GDM1 (cell line): ENCODE measurements at regions not wholly inside any gene's neighbourhood (a gene's known extent, or its start where the extent isn't known, plus 50 kb on each side); places are given as distances from the start of the nearest gene placed in this dataset.

Experiments
- DNase-seq: peaks from one replicate; lab custom pipeline; 2025; lab: John Stamatoyannopoulos, UW

- DNase-seq, result no peak
Measured at GRCh38 chr4:89665662-89666061, 171.3 kb downstream of the SNCA start.

GRCh38 chr4:89664521-89664920 lies 172.4 kb downstream of the SNCA start:
- DNase-seq, result no peak

- DNase-seq, result no peak
Measured at GRCh38 chr4:89661173-89661899, 175.6 kb downstream of the SNCA start.

GRCh38 chr4:89660444-89661172 lies 176.4 kb downstream of the SNCA start:
- no peak for DNase-seq

GRCh38 chr4:89658701-89659024 lies 178.3 kb downstream of the SNCA start:
- DNase-seq, result no peak

GRCh38 chr4:89657931-89658700 lies 178.8 kb downstream of the SNCA start:
- DNase-seq, result peak; percentile 21

- no peak for DNase-seq
Measured at GRCh38 chr4:89653012-89653411, 183.9 kb downstream of the SNCA start.

GRCh38 chr4:89645482-89645881 lies 191.5 kb downstream of the SNCA start:
- no peak for DNase-seq

- no peak for DNase-seq
Measured at GRCh38 chr4:89641367-89641687, 195.6 kb downstream of the SNCA start.

- DNase-seq, result no peak
Measured at GRCh38 chr4:89640620-89641366, 196.2 kb downstream of the SNCA start.

GRCh38 chr4:89639395-89639794 lies 197.6 kb downstream of the SNCA start:
- no peak for DNase-seq

- DNase-seq, result no peak
Measured at GRCh38 chr4:89625599-89626293, 211.2 kb downstream of the SNCA start.

GRCh38 chr4:89619206-89619962 lies 217.6 kb downstream of the SNCA start:
- no peak for DNase-seq

GRCh38 chr4:89618151-89618550 lies 218.8 kb downstream of the SNCA start:
- DNase-seq, result no peak

GRCh38 chr4:89617317-89617716 lies 219.6 kb downstream of the SNCA start:
- DNase-seq, result no peak

GRCh38 chr4:89616382-89616781 lies 220.6 kb downstream of the SNCA start:
- no peak for DNase-seq

- no peak for DNase-seq
Measured at GRCh38 chr4:89615051-89615450, 221.9 kb downstream of the SNCA start.

- no peak for DNase-seq
Measured at GRCh38 chr4:89614155-89614554, 222.8 kb downstream of the SNCA start.

- no peak for DNase-seq
Measured at GRCh38 chr4:89610236-89610635, 226.7 kb downstream of the SNCA start.

GRCh38 chr4:89609756-89610155 lies 227.2 kb downstream of the SNCA start:
- no peak for DNase-seq

- no peak for DNase-seq
Measured at GRCh38 chr4:89604951-89605350, 232.0 kb downstream of the SNCA start.
